Keratinocyte (primary cell): ENCODE measurements at regions not wholly inside any gene's neighbourhood (a gene's known extent, or its start where the extent isn't known, plus 50 kb on each side); places are given as distances from the start of the nearest gene placed in this dataset.
"Not testable (repeated sequence)": the region's sequence is repeated elsewhere in the genome, so short reads cannot be mapped to it uniquely, and the experiment has no call there.

ENCODE experiments used
- DNase-seq: peaks from one replicate; pipeline ENCODE4 v3.0.0-alpha.2; 2011; ENCODE audit warnings: low read depth, missing footprints, low spot score
- FAIRE-seq: peaks from 2 replicates; lab custom pipeline; 2011; peaks lifted over from hg19 to GRCh38; lab: Jason Lieb, UNC
- H2AFZ ChIP-seq: 2 replicates; pipeline ENCODE4 v1.6.0; 2012; ENCODE audit warnings: low read length, control low read depth, inconsistent platforms; ENCODE audit not compliant: control insufficient read depth
- H3K27ac ChIP-seq: 2 replicates; pipeline ENCODE4 v1.5.1; 2011; ENCODE audit warnings: low read length; ENCODE audit not compliant: control insufficient read depth, insufficient read depth
- H3K27me3 ChIP-seq: 3 replicates; pipeline ENCODE4 v1.6.0; 2011; ENCODE audit warnings: low read length; ENCODE audit not compliant: control insufficient read depth, insufficient read depth; ENCODE audit errors: extremely low read depth
- H3K36me3 ChIP-seq, 2 experiments: 2 replicates in 1 of 2; 3 replicates in 1 of 2; pipeline ENCODE4 v1.5.1; 2011; ENCODE audit warnings: low read length in 2 of 2, mild to moderate bottlenecking in 1 of 2; ENCODE audit not compliant: control insufficient read depth in 2 of 2, insufficient read depth in 2 of 2; ENCODE audit errors: extremely low read depth in 1 of 2
- H3K4me1 ChIP-seq: 3 replicates; pipeline ENCODE4 v1.5.1; 2011; ENCODE audit warnings: low read length; ENCODE audit not compliant: control insufficient read depth, insufficient read depth; ENCODE audit errors: extremely low read depth
- H3K4me2 ChIP-seq: 3 replicates; pipeline ENCODE4 v1.6.0; 2011; ENCODE audit warnings: low read depth, low read length; ENCODE audit not compliant: control insufficient read depth, insufficient read depth; ENCODE audit errors: extremely low read depth
- H3K4me3 ChIP-seq, 3 experiments: fragments of 200-600 bp in 1 of 3; sonication (generic) in 1 of 3; 2 replicates in 2 of 3; 3 replicates in 1 of 3; pipeline ENCODE4 v1.5.1; 2011 to 2016; ENCODE audit warnings: low read length in 3 of 3, mild to moderate bottlenecking in 3 of 3, control low read depth in 2 of 3, inconsistent platforms in 1 of 3, low read depth in 1 of 3, mixed read lengths in 1 of 3, mixed run types in 1 of 3, moderate library complexity in 1 of 3; ENCODE audit not compliant: control insufficient read depth in 2 of 3, insufficient read depth in 2 of 3; ENCODE audit errors: extremely low read depth in 1 of 3
- H3K79me2 ChIP-seq: 2 replicates; pipeline ENCODE4 v1.6.0; 2012; ENCODE audit warnings: low read length; ENCODE audit not compliant: control insufficient read depth, insufficient read depth
- H3K9ac ChIP-seq: 3 replicates; pipeline ENCODE4 v1.6.0; 2011; ENCODE audit warnings: low read length; ENCODE audit not compliant: control insufficient read depth, insufficient read depth; ENCODE audit errors: extremely low read depth
- H3K9me1 ChIP-seq: 3 replicates; pipeline ENCODE4 v1.6.0; 2011; ENCODE audit warnings: low read length; ENCODE audit not compliant: control insufficient read depth, insufficient read depth; ENCODE audit errors: extremely low read depth
- H3K9me3 ChIP-seq: 2 replicates; pipeline ENCODE4 v1.5.1; 2012; ENCODE audit warnings: low read depth, low read length; ENCODE audit not compliant: control insufficient read depth
- H4K20me1 ChIP-seq: 3 replicates; pipeline ENCODE4 v1.6.0; 2011; ENCODE audit warnings: low read length; ENCODE audit not compliant: control insufficient read depth, insufficient read depth; ENCODE audit errors: extremely low read depth
- EZH2 ChIP-seq: IDR thresholded peaks from one replicate; pipeline ENCODE4 v1.6.1; 2012; ENCODE audit warnings: inconsistent platforms, mild to moderate bottlenecking, low read length, moderate library complexity
- dilution Hi-C: fragments of 300-500 bp; cut with MboI; formaldehyde crosslinking; loops from one replicate; pipeline ENCODE4 v1.7.0; 2020; ENCODE audit warnings: low sequenced_read_pairs; ENCODE audit not compliant: extremely low pct_ligation_motif_present
- TF ChIP-seq, protein P1 (sequence below), 3 experiments: IDR thresholded peaks in 1 of 3; conservative IDR thresholded peaks in 1 of 3; optimal IDR thresholded peaks in 1 of 3; 2 replicates in 2 of 3; 3 replicates in 1 of 3; pipeline versions ENCODE3 to v1.5.1; 2011; ENCODE audit warnings: low read length in 3 of 3, mild to moderate bottlenecking in 3 of 3, moderate library complexity in 2 of 3, control low read depth in 1 of 3, inconsistent platforms in 1 of 3; ENCODE audit not compliant: insufficient read depth in 2 of 3; ENCODE audit errors: extremely low read depth in 1 of 3

DNA sequence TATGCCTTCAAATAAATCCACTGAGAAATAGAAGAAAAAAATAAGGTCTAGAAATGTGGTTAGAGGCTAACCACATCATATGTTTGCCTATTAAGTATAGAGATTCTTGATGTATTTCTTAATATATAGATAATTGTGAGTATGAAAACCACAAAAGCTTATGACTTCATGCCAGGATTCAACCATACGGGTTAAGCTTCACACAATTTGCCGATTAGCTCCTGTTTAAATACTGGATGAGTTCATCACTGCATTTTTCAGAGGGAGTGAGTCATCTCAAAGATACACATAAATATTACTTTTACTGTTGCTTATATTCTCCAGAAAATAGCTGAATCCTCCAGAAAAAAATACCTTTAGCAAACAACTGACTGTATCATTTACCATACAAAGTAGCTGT, 79.6 kb downstream of the RPL10L start:
- dilution Hi-C loops: no loop called here
- Histone ChIP-seq H3K9ac (no peak overlapping the region), H3K36me3 (no peaks in the 10 kb centered on the region), H3K4me2 (no peak overlapping the region), H4K20me1 (no peaks in the 10 kb centered on the region), H2AFZ (no peak overlapping the region), H3K27ac (no peak overlapping the region), H3K4me1 (no peaks in the 10 kb centered on the region), H3K27me3 (no peaks in the 10 kb centered on the region), H3K9me1 (no peaks in the 10 kb centered on the region), H3K79me2 (no peaks in the 10 kb centered on the region), H3K4me3 (no peak overlapping the region), H3K9me3 (no peaks in the 10 kb centered on the region)
- no peak for FAIRE-seq
- TF ChIP-seq, protein P1, sequence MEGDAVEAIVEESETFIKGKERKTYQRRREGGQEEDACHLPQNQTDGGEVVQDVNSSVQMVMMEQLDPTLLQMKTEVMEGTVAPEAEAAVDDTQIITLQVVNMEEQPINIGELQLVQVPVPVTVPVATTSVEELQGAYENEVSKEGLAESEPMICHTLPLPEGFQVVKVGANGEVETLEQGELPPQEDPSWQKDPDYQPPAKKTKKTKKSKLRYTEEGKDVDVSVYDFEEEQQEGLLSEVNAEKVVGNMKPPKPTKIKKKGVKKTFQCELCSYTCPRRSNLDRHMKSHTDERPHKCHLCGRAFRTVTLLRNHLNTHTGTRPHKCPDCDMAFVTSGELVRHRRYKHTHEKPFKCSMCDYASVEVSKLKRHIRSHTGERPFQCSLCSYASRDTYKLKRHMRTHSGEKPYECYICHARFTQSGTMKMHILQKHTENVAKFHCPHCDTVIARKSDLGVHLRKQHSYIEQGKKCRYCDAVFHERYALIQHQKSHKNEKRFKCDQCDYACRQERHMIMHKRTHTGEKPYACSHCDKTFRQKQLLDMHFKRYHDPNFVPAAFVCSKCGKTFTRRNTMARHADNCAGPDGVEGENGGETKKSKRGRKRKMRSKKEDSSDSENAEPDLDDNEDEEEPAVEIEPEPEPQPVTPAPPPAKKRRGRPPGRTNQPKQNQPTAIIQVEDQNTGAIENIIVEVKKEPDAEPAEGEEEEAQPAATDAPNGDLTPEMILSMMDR (optimal IDR thresholded peaks at IDR 0.05 in 1 of 3, IDR thresholded peaks at IDR 0.05 in 1 of 3, conservative IDR thresholded peaks at IDR 0.05 in 1 of 3; ENCODE audit: extremely low read depth in 1 of 3, insufficient read depth in 2 of 3, low read length in 3 of 3): no peak
- no peak for TF ChIP-seq EZH2
- no peak for DNase-seq

DNA sequence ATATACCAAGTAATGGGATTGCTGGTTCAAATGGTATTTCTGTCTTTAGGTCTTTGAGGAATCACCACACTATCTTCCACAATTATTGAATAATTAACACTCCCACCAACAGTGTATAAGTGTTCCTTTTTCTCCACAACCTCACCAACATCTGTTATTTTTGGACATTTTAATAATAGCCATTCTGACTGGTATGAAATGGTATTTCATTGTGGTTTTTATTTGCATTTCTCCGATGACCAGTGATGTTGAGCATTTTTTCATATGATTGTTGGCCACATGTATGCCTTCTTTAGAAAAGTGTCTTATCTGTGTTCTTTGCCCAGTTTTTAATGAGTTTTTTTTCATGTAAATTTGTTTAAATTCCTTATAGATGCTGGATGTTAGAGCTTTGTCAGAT, 83.4 kb downstream of the RPL10L start:
- H3K9me3 ChIP-seq, H3K79me2 ChIP-seq, H3K9ac ChIP-seq, H3K36me3 ChIP-seq, DNase-seq, H2AFZ ChIP-seq, H3K4me1 ChIP-seq, H3K4me3 ChIP-seq, H3K4me2 ChIP-seq, H3K27ac ChIP-seq, dilution Hi-C loops, H3K9me1 ChIP-seq, H4K20me1 ChIP-seq, FAIRE-seq, H3K27me3 ChIP-seq: not testable (repeated sequence)

- H3K36me3 ChIP-seq: no peaks in the 10 kb centered on the region
- no peak overlapping the region for H3K4me3 ChIP-seq
- H3K9ac ChIP-seq: no peak overlapping the region
- H3K4me2 ChIP-seq: no peak overlapping the region
- H4K20me1 ChIP-seq: no peaks in the 10 kb centered on the region
- no peak for DNase-seq
- TF ChIP-seq EZH2: no peak
- TF ChIP-seq, protein P1 (optimal IDR thresholded peaks at IDR 0.05 in 1 of 3, IDR thresholded peaks at IDR 0.05 in 1 of 3, conservative IDR thresholded peaks at IDR 0.05 in 1 of 3; ENCODE audit: extremely low read depth in 1 of 3, insufficient read depth in 2 of 3, low read length in 3 of 3): no peak
- no peaks in the 10 kb centered on the region for H3K79me2 ChIP-seq
- no peaks in the 10 kb centered on the region for H3K4me1 ChIP-seq
- dilution Hi-C loops: no loop called here
- H2AFZ ChIP-seq: no peak overlapping the region
- no peak for FAIRE-seq
- H3K27me3 ChIP-seq: no peaks in the 10 kb centered on the region
- no peaks in the 10 kb centered on the region for H3K9me3 ChIP-seq
- no peaks in the 10 kb centered on the region for H3K9me1 ChIP-seq
- no peak overlapping the region for H3K27ac ChIP-seq
Observed at GRCh38 chr14:46550836-46551235, 100.7 kb downstream of the RPL10L start.
